HG03175 (cell line): ENCODE measurements at regions not wholly inside any gene's neighbourhood (a gene's known extent, or its start where the extent isn't known, plus 50 kb on each side); places are given as distances from the start of the nearest gene placed in this dataset.
"Not testable (repeated sequence)": the region's sequence is repeated elsewhere in the genome, so short reads cannot be mapped to it uniquely, and the experiment has no call there.

Experiments
- ATAC-seq: cut with Tn5 transposase; IDR thresholded peaks from one replicate; pipeline ENCODE4 v1.9.1; 2021; ENCODE audit warnings: mild to moderate bottlenecking, moderate library complexity; ENCODE audit not compliant: unreplicated experiment

DNA sequence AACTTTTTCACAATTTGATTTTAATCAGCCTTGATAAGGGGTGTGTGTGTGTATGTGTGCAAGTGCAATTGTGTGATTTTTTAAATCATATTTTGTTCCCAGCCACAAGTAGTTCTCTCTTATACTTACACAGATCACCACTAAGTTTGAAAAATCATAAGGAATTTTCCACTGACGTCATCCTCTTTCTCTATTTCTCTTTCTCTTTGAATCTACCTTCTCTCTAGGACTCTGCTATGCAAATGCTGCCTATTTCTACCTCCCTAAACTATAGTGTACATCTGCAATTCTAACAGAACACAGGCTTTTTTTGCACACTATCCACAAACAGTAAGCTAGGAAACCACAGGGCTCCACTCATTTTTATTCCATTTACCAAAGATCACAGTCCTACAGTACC, 254.6 kb upstream of the CYLC2 start:
- ATAC-seq = no peak

DNA sequence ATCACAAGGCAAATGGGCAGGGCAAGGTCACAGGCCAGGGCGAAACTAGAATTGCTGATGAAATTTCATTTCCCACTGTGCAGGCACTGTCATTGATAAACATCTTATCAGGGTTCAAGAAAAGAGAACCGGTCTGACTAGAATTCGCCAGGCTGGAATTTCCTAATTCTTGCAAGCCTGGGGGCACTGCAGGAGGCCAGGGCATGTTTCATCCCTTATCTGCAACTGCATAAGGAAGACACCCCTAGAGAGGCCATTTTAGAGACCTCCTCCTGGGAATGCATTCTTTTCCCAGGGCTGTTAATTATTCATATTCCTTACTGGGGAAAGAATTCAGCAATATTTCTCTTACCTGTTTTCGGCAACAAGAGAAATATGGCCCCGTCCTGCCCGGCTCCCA, 266.2 kb upstream of the CYLC2 start:
- no peak for ATAC-seq

DNA sequence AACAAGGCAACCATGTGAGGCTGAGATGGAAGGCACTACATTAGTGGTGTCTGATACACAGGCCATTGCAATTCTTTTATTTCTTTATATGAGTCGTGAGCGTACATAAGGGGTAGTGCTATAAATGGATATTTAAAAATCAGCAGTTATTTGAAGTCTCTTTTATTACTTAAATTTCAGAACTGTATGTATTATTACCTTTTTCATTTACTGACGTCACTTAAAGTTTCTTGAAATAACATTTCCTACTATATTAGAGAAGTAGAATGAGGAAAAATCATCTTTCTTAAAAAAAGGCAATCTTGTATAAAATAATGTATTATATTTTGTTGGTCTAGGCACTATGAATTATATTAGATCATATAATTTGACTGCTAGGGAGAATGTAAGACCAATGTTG, 280.9 kb upstream of the CYLC2 start:
- ATAC-seq = no peak

DNA sequence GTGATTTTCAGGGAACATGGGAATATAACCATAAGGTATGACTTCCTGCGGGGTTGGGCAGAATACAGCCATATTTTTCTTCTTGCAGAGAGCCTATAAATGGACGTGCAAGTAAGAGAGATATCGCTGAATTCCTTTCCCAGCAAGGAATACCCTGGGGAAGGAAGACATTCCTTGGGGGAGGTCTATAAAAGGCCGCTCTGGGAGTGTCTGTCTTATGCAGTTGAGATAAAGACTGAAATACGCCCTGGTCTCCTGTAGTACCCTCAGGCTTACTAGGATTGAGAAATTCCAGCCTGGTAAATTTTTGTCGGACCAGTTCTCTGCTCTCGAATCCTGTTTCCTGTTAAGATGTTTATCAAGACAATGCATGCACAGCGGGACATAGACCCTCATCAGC, 282.2 kb upstream of the CYLC2 start:
- not testable (repeated sequence) for ATAC-seq

DNA sequence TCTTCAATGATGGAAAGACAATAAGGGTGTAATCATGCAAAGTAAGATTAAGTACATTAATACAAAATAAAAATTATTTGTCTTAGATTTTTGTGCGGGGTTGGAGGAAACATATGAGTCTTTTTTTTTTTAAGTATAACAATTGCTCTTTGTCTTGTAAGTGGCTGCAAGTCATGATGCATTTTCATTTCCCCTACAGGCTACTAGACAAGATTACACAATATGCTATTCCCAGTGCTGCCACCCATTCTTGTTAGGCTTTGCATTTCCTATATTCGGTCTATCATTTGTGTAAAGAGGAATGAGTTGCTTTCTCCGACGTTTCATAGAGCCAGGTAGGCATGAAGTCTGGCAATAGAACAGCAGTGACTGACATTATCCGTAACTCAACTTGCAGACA, 294.2 kb upstream of the CYLC2 start:
- no peak for ATAC-seq

DNA sequence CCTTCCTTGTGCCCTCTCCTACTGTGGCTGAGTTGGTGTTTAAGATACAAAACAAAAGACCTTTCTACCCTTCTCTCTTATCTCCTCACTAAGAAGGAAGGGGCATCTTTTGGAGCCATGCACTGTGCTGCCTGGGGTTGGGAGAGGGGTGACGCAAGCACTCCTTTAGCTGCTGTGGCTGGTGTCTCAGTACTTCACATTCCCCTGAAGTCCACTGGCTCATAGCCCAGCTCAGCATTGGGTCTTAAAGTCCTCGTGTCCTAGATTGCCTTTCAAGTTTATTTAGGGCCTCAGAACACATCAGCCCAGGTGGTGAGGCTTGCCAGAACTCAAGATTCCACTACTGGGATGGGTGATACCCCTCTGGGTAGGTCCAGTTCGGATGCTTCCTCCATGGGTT, 325.9 kb upstream of the CYLC2 start:
- ATAC-seq = no peak

DNA sequence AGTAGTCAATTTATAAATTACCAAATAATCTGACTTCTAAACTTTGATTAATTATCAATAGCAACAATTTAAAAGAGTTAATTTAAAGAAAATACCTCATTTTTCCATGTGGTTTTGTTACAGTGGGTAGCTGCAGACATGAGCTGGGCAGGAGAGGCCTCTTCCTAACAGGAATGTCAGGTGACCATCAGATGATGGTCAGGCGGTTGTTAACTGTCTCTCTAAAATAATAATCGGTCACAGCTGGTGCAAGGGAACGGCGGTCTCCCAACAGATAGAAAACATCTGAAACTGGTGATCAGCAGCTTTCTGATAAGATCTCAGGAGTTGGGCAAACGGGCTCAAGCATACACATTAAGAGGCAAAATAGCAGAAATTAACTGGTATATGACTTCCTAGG, 342.7 kb upstream of the CYLC2 start:
- ATAC-seq = no peak

DNA sequence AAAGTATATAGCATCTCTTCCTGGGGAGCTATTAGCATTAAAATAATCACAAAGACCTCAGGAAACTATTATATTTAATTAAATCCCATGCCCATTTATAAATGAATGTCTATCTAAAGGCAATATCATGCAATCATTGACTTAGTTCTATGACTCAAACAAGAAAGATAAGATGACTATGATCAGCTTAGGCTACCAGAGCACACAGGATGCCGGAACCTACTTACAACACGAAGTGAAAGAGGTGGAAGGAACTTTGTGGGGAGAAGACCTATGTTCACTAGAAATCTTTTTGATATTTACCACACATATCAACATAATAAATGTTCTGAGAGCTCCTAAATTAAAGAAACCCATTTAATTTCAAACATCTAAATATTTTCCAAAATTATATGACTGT, 344.2 kb upstream of the CYLC2 start:
- ATAC-seq = no peak

DNA sequence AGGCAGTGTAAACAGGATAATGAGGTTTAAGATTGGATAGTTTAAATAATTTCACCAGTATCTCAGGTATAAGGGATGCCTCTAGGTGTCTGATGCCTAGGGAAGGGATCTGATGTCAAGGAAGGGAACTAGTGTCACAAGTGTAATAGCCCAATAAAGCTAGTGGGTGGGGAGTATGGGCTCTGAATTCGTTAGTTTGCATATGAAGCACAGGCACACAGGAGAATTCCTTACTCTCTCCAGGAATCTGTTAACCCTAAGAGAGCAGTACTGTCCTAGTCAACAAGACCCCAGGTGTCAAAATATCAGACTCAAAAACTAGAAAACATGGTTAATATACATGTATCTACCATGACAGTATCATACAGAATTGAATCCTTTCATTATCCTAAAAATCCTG, 352.5 kb upstream of the CYLC2 start:
- no peak for ATAC-seq

DNA sequence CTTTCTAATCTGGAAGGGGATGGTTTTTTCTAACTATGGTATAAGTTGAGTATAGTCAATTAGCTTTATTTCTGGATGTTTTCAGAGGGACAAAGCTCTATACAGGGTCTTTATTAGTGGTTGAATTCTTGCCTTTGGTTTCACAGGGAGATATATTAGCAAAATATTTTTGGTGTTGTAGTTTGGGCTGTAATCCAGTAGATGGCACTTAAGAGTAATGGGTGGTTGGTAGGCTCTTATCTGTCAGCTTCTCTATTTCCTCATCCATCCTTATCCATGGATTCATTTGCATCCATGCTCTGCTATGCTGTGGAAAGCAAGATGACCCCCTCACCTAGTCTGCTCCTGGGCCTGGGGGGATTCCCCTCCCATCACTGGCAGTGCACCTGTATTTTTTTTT, 363.6 kb upstream of the CYLC2 start:
- no peak for ATAC-seq

DNA sequence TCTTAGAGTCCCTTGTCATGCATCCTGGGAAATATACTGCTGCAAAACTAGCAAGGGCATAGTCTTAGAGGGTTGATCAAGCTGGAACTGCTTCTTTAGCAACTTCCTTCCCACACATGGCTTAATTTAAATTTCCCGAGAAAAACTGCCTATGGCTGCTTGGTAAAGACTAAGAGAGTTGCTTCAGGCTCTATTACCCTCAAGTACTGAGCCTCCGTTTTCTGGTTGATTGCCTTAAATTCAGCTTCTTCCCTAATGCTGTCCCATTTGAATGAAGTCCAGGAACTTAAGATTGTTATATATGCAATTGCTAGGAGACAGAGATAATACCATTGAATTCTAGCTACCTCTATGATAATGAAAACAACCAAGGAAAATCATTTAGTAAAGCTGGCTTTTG, 385.7 kb upstream of the CYLC2 start:
- ATAC-seq = no peak

DNA sequence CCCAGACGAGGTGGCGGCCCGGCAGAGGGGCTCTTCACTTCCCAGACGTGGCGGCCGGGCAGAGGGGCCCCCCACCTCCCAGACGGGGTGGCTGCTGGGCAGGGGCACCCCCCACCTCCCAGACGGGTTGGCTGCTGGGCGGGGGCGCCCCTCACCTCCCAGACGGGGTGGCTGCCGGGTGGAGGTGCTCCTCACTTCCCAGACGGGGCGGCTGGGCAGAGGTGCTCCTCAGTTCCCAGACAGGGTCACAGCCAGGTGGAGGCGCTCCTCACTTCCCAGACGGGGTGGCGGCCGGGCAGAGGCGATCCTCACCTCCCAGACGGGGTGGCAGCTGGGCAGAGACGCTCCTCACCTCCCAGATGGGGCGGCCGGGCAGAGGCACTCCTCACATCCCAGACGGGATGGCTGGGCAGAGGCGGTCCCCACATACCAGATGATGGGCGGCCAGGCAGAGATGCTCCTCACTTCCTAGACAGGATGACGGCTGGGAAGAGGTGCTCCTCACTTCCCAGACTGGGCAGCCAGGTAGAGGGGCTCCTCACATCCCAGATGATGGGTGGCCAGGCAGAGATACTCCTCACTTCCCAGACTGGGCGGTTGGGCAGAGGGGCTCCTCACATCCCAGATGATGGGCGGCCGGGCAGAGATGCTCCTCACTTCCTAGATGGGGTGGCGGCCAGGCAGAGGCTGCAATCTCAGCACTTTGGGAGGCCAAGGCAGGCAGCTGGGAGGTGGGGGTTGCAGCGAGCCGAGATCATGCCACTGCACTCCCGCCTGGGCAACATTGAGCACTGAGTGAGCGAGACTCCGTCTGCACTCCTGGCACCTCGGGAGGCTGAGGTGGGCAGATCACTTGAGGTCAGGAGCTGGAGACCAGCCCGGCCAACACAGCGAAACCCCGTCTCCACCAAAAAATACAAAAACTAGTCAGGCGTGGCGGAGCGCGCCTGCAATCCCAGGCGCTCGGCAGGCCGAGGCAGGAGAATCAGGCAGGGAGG, 391.6 kb upstream of the CYLC2 start:
- ATAC-seq = not testable (repeated sequence)

DNA sequence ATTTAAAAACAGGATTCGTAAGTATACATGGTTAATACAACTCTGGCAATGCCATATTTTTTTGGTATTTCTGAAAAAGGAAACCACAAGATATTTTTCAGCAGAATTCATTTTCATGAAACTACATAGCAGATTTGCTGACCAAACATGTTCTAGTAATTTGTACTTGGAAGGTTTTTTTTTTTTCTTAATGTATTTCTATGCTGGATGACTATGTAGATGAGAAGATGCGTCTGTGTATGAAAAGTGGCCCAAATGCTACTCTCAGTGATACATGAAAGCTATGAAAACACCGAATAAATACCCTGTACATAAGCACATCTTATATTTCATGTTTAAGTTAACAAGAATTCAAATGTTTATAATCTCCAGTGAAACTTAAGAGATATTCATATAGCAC, 400.9 kb upstream of the CYLC2 start:
- no peak for ATAC-seq

DNA sequence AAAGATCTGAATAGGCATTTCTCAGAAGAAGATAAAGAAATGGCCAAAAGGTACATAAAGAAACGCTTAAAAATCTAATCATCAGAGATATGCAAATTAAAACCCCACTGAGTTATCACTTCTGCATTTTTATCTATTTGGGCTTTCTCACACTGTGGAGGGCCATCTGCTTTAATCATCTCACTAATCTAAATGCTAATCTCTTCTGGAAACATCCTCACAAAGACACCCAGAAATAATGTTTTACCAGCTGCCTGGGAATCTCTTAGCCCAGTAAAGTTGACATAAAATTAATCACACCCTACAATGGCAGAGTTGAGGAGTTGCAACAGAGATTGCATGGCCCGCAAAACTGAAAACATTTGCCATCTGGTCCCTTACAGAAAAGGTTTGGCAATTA, 407.9 kb upstream of the CYLC2 start:
- ATAC-seq = no peak

DNA sequence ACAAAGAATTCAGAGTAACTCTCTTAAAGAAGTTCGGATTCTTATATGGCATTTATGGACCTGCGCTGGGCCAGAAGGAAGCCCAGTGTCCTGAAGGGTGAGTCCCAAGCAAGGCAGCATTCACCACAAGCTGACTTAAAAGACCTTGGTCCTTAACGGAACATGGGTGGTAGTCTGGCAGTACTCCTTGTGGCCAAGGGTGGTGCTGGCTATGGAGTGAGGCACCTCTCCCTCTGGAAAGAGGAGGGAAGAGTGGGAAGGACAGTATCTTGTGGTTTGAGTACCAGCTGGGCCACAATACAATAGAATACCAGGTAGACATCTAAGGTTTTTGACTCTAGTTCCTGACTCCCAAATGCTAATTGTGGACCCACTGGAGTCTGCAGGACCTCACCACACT, 425.7 kb upstream of the CYLC2 start:
- ATAC-seq = no peak

DNA sequence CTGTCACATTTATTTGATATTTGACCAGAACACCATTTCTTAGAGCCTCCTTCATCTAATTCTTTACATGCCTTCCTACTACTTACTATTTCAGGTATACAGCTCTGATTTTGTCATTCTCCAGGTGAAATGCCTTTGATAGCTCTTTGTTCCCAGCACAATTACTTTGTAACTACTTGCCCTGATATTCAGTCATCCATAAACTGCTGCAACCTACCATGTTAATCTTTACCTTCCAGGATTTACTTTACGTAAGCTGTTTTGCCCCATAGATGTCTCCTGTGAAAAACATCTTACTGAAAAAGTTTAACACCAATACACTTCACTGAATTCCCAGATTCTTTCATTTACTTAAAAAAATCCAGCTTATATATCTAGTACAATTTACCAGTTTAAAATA, 443.8 kb upstream of the CYLC2 start:
- ATAC-seq = no peak

DNA sequence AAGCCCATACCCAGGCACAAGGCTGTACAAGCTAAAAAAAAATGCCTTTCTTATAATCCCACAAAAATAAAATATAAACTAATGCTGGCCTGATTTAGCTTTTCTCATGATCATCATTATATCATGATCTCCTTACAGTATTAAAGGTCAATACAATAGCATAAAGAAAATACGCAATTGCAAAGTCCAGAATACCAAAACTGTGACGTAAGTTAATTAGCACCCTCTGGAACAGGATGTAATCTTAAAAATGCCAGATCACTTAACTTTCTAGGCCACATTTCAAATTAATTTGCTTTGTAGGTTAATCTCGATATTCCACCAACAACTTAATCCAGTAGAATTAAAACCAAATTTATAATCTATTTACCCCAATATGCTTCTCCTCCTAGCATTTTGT, 444.2 kb upstream of the CYLC2 start:
- no peak for ATAC-seq

DNA sequence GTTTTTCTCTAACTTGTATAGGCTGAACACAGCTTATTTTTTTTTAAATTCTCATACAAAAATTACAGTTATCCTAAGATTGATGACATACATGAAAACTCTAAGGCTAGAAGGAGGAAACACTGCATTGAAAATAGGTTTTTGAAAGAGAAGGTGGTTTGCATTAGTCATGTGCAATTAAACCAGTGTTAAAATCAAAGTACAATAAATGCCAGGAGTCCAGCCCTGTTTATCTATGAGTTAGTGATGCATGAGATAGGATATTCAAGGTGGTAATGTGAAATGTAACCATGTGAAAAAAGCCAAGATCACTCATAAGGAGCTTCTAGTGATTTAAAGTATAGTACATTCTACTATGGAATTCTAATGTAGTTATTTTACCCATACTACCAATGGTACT, 444.9 kb upstream of the CYLC2 start:
- no peak for ATAC-seq

DNA sequence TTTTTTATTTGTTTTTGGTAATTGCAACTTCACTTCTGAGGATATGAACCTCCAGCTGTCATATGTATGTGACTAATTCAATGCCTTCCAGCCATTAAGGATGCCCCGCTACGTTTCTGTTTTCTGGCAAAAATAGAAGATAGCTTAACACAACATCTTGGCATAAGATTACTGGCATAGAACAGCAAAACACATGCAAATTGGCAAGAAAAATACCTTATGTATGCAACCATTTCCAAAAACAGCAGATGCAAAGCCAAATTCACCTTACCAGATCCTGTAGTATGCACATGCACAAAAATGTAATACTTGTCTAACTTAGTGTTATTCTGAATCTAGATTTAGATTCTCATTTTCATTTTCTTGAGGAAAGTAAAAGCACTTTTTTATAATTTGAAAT, 461.1 kb upstream of the CYLC2 start:
- ATAC-seq = no peak

DNA sequence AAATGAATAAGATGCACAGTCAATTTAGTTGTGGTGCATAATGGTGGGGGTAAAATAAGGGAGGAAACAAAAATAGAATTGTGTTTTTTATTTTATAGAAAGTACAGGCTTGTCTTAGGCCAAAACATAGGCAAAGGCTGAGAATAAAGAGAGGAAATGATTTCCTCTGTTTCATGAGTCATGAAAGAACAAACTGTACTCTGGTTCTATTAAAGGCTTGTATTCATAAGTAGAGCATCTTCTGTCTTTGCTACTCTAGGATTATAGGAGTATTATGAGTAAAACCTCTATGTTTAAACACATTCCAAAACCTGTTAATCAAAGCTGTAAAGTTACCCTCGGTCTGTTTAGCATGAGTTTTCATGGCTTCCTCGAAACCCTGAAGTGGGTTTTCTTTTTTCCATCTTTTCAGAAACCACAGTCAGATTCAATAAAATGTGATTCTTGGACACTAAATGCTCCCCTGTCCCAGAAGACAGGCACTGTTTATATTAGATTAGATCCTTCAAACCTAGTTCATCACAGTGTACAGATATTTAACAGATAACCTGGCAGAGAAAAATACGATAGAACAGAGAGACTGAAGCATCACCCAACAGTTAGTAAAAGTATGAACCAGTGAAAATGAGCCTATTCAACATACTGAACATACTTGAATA, 473.9 kb upstream of the CYLC2 start:
- ATAC-seq = no peak

DNA sequence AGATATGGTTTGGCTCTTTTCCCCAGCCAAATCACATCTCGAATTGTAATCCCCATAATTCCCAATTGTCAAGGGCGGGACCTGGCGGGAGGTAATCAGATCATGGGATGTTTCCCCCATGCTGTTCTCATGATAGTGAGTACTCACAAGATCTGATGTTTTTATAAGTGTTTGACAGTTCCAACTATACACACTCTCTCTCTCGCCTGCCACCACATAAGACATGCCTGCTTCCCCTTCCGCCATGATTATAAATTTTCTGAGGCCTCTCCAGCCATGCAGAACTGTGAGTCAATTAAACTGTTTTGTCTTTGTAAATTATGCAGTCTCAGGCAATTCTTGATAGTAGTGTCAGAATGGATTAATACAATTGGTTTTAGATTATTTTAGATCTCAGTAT, 475.7 kb upstream of the CYLC2 start:
- ATAC-seq = no peak

DNA sequence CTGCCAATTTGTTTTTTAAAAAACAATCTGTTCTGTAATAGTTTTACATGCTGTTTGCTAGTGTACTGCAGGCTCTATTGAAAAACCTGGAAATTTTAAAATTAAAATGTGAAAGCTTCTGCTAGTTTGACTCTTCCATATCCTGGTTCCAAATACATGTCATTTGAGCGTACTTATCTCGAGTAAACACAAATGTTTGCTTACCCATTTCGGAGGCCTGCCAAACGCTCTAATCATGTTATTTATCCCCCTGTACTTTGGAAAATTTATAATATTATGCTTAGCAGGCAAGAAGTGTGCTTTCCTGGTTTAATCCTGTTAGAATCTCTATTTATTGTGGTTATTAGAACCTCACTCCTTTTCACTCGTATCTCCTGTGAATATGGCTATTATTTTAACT, 476.8 kb upstream of the CYLC2 start:
- no peak for ATAC-seq
